PC-9 (cell line): ENCODE measurements at regions not wholly inside any gene's neighbourhood (a gene's known extent, or its start where the extent isn't known, plus 50 kb on each side); places are given as distances from the start of the nearest gene placed in this dataset.

Experiments used
- BruUV-seq: library from RNA; stranded (reverse); fragments of 400-500 nt; replicated peaks from 2 replicates; lab custom pipeline; 2021; lab: Mats Ljungman, UMichigan
- CTCF ChIA-PET: fragments of 300-600 bp; sonication (Branson Sonifier 250); formaldehyde crosslinking; loops from one replicate; lab custom pipeline; 2022; ENCODE audit warnings: antibody characterized with exemption; lab: Charles Lee
- POLR2A ChIA-PET: fragments of 300-600 bp; sonication (Branson Sonifier 250); formaldehyde crosslinking; loops from one replicate; lab custom pipeline; 2022; ENCODE audit warnings: antibody characterized with exemption; ENCODE audit not compliant: unreplicated experiment; lab: Charles Lee
- DNase-seq, 2 experiments: peaks; one replicate each; pipeline versions ENCODE4 v3.0.0 to v3.0.0-alpha.2; 2015 to 2022; ENCODE audit warnings: mixed read lengths in 1 of 2
- H2AFZ ChIP-seq: fragments of 200-600 bp; sonication (generic); 2 replicates; pipeline ENCODE4 v1.8.1; 2017; ENCODE audit warnings: antibody characterized with exemption
- H3F3A ChIP-seq: fragments of 200-600 bp; sonication (generic); 2 replicates; pipeline ENCODE4 v1.8.1; 2017; ENCODE audit warnings: antibody characterized with exemption, mild to moderate bottlenecking, low read depth; ENCODE audit not compliant: insufficient read depth
- H3K27ac ChIP-seq: fragments of 200-600 bp; sonication (generic); 2 replicates; pipeline ENCODE4 v1.6.1; 2016; ENCODE audit warnings: mixed run types
- H3K27me3 ChIP-seq: fragments of 200-600 bp; sonication (generic); 2 replicates; pipeline ENCODE4 v1.6.1; 2016; ENCODE audit warnings: low read depth, mixed run types; ENCODE audit not compliant: insufficient read depth
- H3K36me3 ChIP-seq: fragments of 200-600 bp; sonication (generic); 2 replicates; pipeline ENCODE4 v1.6.1; 2016; ENCODE audit warnings: low read depth, mixed run types
- H3K4me1 ChIP-seq: fragments of 200-600 bp; sonication (generic); replicated peaks from 2 replicates; pipeline ENCODE4 v1.6.1; 2016; ENCODE audit warnings: mixed run types; ENCODE audit not compliant: insufficient read depth
- H3K4me2 ChIP-seq: fragments of 200-600 bp; sonication (generic); 2 replicates; pipeline ENCODE4 v1.6.1; 2017; ENCODE audit warnings: mixed run types
- H3K4me3 ChIP-seq: fragments of 200-600 bp; sonication (generic); 2 replicates; pipeline ENCODE4 v1.6.1; 2016; ENCODE audit warnings: mixed run types
- H3K79me2 ChIP-seq: fragments of 200-600 bp; sonication (generic); 2 replicates; pipeline ENCODE4 v1.6.1; 2017; ENCODE audit warnings: low read depth, mixed run types
- H3K9me2 ChIP-seq: fragments of 200-600 bp; sonication (generic); 2 replicates; pipeline ENCODE4 v1.8.1; 2017; ENCODE audit warnings: mild to moderate bottlenecking; ENCODE audit not compliant: insufficient read depth
- H3K9me3 ChIP-seq: fragments of 200-600 bp; sonication (generic); 2 replicates; pipeline ENCODE4 v1.8.1; 2016; ENCODE audit warnings: low read depth; ENCODE audit not compliant: insufficient read depth
- H4K20me1 ChIP-seq: fragments of 200-600 bp; sonication (generic); 2 replicates; pipeline ENCODE4 v1.8.1; 2017; ENCODE audit not compliant: insufficient read depth
- EZH2 ChIP-seq: fragments of 200-600 bp; sonication (generic); IDR thresholded peaks from 2 replicates; pipeline ENCODE4 v1.8.0; 2017; ENCODE audit warnings: antibody characterized with exemption, low read depth
- intact Hi-C: fragments of 100-400 bp; cut with micrococcal nuclease; formaldehyde crosslinking; loops from one replicate; pipeline ENCODE4 v1.10.0; 2022; ENCODE audit not compliant: unreplicated experiment
- TF ChIP-seq, protein P1 (sequence below): fragments of 200-600 bp; sonication (generic); conservative IDR thresholded peaks from 2 replicates; pipeline ENCODE4 v1.6.1; 2017; ENCODE audit warnings: mixed run types, antibody characterized with exemption, mild to moderate bottlenecking, moderate library complexity

DNA sequence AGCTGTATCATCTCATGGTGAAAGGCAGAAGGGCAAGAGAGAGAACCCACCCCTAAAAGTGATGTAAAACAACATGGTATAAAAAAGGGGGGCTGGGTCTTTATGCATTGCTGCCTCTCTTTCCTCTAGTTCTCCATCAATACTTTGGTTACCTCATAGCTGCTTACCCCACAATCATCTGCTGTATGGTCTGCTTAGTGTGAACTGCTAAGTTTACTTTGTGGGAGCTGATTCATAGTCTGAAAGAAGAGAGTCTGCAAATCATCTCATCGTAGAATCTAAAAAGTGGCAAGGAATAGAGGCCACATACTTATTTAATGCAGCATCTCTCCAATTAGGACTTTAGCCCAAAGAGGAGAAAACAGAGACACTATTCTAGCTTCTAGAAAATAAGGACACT, 546.8 kb downstream of the GBE1 start:
- no peaks in the 10 kb centered on the region for H4K20me1 ChIP-seq
- no peaks in the 10 kb centered on the region for H3K36me3 ChIP-seq
- DNase-seq = no peak
- no peak overlapping the region for H3K4me2 ChIP-seq
- no peak overlapping the region for H2AFZ ChIP-seq
- H3K4me3 ChIP-seq = no peak overlapping the region
- H3K9me2 ChIP-seq = no peaks in the 10 kb centered on the region
- ChIA-PET POLR2A (no interaction called here), CTCF (no interaction called here)
- intact Hi-C loops = no loop called here
- no peak overlapping the region for H3K27ac ChIP-seq
- H3F3A ChIP-seq = no peaks in the 10 kb centered on the region
- H3K9me3 ChIP-seq = no peaks in the 10 kb centered on the region
- H3K27me3 ChIP-seq = no peaks in the 10 kb centered on the region
- no TSS peak for BruUV-seq
- H3K79me2 ChIP-seq = no peaks in the 10 kb centered on the region
- H3K4me1 ChIP-seq = 0 out of 2 replicates have a peak, but pooled peaks cover 8% of the 10 kb centered on the region
- TF ChIP-seq, protein P1, sequence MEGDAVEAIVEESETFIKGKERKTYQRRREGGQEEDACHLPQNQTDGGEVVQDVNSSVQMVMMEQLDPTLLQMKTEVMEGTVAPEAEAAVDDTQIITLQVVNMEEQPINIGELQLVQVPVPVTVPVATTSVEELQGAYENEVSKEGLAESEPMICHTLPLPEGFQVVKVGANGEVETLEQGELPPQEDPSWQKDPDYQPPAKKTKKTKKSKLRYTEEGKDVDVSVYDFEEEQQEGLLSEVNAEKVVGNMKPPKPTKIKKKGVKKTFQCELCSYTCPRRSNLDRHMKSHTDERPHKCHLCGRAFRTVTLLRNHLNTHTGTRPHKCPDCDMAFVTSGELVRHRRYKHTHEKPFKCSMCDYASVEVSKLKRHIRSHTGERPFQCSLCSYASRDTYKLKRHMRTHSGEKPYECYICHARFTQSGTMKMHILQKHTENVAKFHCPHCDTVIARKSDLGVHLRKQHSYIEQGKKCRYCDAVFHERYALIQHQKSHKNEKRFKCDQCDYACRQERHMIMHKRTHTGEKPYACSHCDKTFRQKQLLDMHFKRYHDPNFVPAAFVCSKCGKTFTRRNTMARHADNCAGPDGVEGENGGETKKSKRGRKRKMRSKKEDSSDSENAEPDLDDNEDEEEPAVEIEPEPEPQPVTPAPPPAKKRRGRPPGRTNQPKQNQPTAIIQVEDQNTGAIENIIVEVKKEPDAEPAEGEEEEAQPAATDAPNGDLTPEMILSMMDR = no peak
- no peak for TF ChIP-seq EZH2

DNA sequence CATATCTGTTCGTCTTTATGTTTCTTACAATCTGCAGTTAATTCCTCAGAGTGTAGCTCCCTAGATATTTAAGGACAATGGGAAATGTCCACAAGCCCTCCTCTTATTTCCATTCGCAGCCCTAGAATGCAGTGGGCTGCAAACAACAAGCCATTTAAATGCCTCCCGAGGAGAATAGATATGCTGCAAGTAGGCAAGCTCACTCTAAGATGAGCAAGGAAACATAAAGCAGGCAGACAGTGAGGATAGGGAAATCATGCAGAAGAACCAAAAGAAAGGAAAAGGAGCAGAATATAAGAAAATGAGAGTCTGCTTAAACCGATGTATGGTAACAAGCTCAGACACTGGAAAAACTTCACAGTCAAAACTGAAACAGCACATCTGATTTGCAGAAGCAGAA, 561.9 kb downstream of the GBE1 start:
- Histone ChIP-seq H3F3A (no peaks in the 10 kb centered on the region), H3K27ac (no peak overlapping the region), H3K27me3 (no peaks in the 10 kb centered on the region), H4K20me1 (no peaks in the 10 kb centered on the region; the same call in 1 of the 2 replicates), H3K4me1 (no peaks in the 10 kb centered on the region), H3K36me3 (no peaks in the 10 kb centered on the region), H3K79me2 (no peaks in the 10 kb centered on the region), H3K9me2 (0 out of 2 replicates have a peak, but pooled peaks cover 5% of the 10 kb centered on the region), H3K9me3 (no peaks in the 10 kb centered on the region), H3K4me2 (no peak overlapping the region), H3K4me3 (no peak overlapping the region), H2AFZ (no peak overlapping the region)
- ChIA-PET POLR2A (no interaction called here), CTCF (no interaction called here)
- intact Hi-C loops = no loop called here
- no peak for DNase-seq
- TF ChIP-seq, protein P1 = no peak
- no peak for TF ChIP-seq EZH2
- no TSS peak for BruUV-seq

DNA sequence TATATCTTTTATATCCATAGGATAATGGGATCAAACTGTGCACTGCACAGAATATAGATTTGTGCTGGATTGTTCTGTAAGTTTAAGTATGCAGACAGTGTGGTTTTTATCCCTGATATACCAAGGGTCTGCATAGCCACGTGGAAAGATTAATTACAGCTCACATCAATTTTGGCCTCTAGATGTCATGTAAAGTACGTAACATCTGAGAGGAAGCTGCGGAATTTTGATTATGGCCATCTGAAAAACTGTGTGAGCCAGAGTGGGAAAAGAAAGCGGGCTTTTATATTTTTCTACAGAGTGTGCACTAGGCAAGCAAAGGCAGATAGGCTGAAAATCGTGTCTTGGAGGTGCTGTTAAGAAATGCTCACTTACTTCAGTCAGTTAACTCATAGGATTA, 562.7 kb downstream of the GBE1 start:
- H3K27me3 ChIP-seq = no peaks in the 10 kb centered on the region
- H3K27ac ChIP-seq = no peak overlapping the region
- H3K79me2 ChIP-seq = no peaks in the 10 kb centered on the region
- BruUV-seq = no TSS peak
- no peak for DNase-seq
- TF ChIP-seq, protein P1 = no peak
- no peak for TF ChIP-seq EZH2
- H3K4me1 ChIP-seq = no peaks in the 10 kb centered on the region
- H3K9me2 ChIP-seq = no peaks in the 10 kb centered on the region
- H3K9me3 ChIP-seq = no peaks in the 10 kb centered on the region
- ChIA-PET POLR2A (no interaction called here), CTCF (no interaction called here)
- H3K4me3 ChIP-seq = no peak overlapping the region
- peak overlapping the region; percentile 2; the same call in 1 of the 2 replicates for H2AFZ ChIP-seq
- intact Hi-C loops = no loop called here
- no peaks in the 10 kb centered on the region for H3F3A ChIP-seq
- no peaks in the 10 kb centered on the region; the same call in 1 of the 2 replicates for H4K20me1 ChIP-seq
- H3K36me3 ChIP-seq = no peaks in the 10 kb centered on the region
- no peak overlapping the region for H3K4me2 ChIP-seq
